IPS-NIHi11 (cell line): ENCODE measurements at regions not wholly inside any gene's neighbourhood (a gene's known extent, or its start where the extent isn't known, plus 50 kb on each side); places are given as distances from the start of the nearest gene placed in this dataset.
"Not testable (repeated sequence)": the region's sequence is repeated elsewhere in the genome, so short reads cannot be mapped to it uniquely, and the experiment has no call there.

ENCODE experiments used
- DNase-seq: peaks from one replicate; pipeline ENCODE4 v3.0.0; 2012; ENCODE audit warnings: mixed read lengths, low spot score

DNA sequence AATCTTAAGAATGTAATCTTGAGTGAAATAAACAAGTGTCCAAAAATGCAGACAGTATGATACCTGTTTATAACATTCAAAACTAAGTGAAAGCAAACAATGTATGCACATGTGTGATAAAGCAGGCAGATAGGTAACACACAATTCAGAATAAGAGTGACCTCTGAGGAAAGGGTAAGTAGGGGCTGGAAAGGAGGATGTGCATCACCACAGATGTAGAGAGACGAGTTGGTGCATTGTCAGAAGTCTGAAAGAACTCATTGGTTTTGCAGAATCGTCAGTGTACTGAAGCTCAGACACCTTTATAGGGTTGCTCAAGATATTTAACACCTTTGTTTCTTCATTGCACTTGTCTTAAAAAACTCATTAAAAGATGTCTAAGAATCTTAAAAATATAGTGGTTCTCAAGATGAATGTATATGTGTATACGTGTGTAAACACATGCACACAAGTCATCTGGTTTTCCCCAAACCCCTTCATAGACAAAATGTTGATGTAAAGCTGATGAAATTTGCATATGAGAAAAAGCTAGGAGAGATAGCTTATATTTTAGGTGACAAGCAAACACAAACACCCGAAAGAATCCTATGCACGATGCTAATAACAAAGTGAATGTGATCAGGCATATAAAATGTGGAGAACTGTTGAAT is 197.6 kb upstream of the MEF2C start:
- no peak for DNase-seq

GRCh38 chr5:89072842-89073672 is 190.1 kb upstream of the MEF2C start:
- no peak for DNase-seq

- no peak for DNase-seq
These were observed 189.0 kb upstream of the MEF2C start for GRCh38 chr5:89071941-89072331.

- no peak for DNase-seq
These were observed 188.3 kb upstream of the MEF2C start for GRCh38 chr5:89071101-89071940.

- no peak for DNase-seq
These were observed 186.6 kb upstream of the MEF2C start for GRCh38 chr5:89069591-89069990.

DNA sequence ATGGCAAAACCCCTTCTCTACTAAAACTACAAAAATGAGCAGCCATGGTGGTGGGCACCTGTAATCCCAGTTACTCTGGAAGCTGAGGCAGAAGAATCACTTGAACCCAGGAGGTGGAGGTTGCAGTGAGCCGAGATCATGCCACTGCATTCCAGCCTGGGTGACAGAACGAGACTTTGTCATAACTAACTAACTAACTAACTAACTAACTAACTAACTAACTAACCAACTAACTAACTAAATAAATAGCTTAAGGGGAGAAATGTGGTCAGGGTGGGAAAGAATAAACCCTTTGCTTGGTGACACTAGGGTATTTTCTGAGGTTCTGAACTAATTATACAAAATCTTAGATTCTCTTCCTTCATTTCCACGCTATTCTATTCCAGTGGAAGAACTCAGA is 184.4 kb upstream of the MEF2C start:
- DNase-seq: no peak

GRCh38 chr5:89065919-89066318 is 182.9 kb upstream of the MEF2C start:
- DNase-seq: no peak

DNA sequence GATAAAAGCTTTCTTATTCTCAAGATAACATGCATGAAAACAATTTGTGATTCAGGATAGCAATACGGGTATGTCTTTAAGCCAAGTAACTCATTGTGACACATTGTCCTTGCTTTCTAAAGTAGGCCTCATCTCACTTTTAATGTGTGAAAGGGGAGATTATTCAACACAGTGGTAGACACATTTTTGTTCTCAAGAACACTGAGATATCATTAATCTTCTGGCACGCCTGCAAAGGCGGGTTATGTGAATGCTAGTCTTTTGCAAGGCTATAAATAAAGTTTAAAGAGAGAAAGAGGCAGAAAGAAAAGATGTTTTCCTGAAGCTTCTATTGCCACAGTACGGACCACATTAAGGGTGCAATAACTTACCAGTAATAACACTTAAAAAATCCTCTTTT is 181.8 kb upstream of the MEF2C start:
- DNase-seq: no peak

DNA sequence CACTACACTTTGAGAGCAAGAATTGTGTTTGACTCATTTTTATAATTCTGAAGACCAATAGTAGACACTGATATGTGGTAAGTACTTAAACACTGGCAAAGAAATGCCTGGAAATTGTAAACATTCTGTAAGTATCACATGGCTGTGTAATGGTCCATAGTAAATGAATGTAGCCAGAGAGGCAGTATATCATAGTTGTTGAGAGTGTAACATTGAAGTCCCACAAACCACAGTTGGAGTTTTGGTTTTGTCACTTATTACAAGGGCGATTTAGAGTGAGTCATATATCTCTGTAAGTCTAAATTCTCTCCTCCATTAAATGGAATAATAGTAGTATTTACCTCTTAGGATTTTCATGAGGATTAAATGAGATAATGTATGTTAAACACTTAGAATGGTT is 181.1 kb upstream of the MEF2C start:
- no peak for DNase-seq

GRCh38 chr5:89060768-89061167 is 177.8 kb upstream of the MEF2C start:
- no peak for DNase-seq

GRCh38 chr5:89059274-89059673 is 176.3 kb upstream of the MEF2C start:
- no peak for DNase-seq

- no peak for DNase-seq
These were observed 172.7 kb upstream of the MEF2C start for GRCh38 chr5:89055695-89056085.

- DNase-seq: no peak
These were observed 172.2 kb upstream of the MEF2C start for GRCh38 chr5:89055015-89055694.

- no peak for DNase-seq
These were observed 170.6 kb upstream of the MEF2C start for GRCh38 chr5:89053547-89053946.

DNA sequence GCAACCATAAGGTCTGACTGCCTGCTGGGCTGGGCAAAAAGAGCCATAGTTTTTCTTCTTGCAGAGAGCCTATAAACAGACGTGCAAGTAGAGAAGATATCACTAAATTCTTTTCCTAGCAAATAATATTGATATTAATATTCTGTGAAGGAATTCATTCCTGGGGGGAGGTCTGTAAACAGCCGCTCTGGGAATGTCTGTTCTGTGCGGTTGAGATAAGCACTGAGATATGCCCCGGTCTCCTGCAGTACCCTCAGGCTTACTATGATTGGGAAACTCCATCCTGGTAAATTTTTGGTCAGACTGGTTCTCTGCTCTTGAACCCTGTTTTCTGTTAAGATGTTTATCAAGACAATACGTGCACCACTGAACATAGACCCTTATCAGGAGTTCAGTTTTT is 167.1 kb upstream of the MEF2C start:
- DNase-seq: not testable (repeated sequence)

GRCh38 chr5:89047571-89047970 is 164.6 kb upstream of the MEF2C start:
- DNase-seq: no peak

DNA sequence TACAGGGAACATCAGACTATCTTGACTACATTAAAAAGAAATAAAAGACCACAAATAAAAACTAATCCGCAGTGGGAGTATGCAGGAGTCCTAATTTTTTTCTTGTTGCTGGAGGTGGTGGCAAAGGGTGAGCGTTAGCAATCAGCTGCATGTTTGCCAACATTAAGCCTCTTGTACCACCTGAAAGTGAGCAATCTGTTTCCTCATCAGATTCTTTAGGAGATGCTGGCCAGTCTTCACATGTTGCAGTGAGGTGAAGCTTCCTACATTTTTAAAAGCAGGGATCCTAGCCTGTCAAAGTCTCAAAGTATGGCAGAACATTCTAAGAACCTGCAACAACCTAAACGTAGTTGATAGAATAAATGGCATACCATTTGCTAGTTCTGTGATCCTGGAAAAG is 162.2 kb upstream of the MEF2C start:
- no peak for DNase-seq

GRCh38 chr5:89044674-89045200 is 161.8 kb upstream of the MEF2C start:
- DNase-seq: no peak

DNA sequence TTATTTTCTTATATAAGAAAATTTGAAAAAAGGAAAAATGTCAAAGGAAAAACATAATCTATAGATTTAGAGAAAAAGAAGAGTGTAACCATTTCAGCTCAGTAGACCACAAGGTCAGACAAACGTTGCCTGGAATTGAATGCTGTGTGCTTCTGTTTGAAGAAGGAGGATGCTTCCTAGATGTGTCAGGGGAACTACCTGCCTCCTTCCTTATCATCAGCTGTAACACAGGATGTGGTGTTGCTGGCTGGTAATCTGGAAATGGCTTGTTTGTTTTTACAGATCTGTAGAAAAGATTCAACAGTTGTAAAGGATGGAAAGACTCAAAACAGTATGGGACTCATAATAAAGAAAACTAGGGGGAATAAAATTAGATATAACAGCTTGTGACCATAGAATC is 160.7 kb upstream of the MEF2C start:
- DNase-seq: no peak

DNA sequence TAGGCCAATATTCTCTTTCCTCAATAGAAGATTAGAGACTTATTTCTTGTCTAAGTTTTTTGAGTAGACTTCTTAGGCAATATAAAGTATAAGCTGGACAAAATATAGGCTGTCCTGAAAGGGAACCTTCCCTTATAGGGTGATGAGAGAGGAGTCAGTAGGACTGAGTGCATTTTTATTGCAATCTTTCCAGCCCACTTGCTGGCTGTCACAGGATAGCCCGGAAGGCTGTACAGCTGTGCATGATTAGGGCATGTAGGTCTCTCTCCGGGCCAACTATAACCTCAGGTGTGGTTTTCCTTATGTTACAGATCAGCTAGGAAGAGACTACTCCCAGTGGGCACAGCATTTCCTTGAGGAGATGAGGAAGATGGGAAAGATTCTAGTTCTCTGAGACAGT is 159.8 kb upstream of the MEF2C start:
- no peak for DNase-seq

DNA sequence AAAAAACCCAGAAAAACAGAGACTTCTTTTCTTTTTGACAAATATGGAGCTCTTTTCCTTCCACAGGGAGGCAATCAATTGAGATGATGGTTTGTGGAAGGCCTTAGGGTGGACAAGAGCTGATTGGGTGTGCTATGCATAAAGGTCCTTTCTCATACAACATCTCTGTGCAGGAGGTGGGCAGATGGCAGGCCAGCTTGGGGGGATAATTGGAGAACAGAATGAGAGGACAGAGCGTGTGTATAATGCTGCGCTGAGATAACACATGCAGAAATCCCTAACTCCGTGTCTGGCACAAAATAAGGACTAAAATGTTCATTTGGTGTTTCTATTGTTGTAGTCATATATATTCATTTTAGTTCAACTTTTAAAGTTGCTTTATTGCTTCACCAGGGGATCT is 159.0 kb upstream of the MEF2C start:
- DNase-seq: no peak

GRCh38 chr5:89041249-89041779 is 158.3 kb upstream of the MEF2C start:
- no peak for DNase-seq
